Esophagus muscularis mucosa (tissue), 3 donors: ENCODE measurements at regions not wholly inside any gene's neighbourhood (a gene's known extent, or its start where the extent isn't known, plus 50 kb on each side); places are given as distances from the start of the nearest gene placed in this dataset.

Experiments
- CTCF ChIP-seq, 3 experiments: fragments of 200-600 bp in 2 of 3; fragments of 450-650 bp in 1 of 3; sonication (generic) in 2 of 3; IDR thresholded peaks; one replicate each; pipeline ENCODE4 v1.5.1; 2017 to 2019; ENCODE audit warnings: antibody characterized with exemption in 3 of 3, mild to moderate bottlenecking in 2 of 3, moderate library complexity in 1 of 3
- POLR2A ChIP-seq: fragments of 450-650 bp; IDR thresholded peaks from one replicate; pipeline ENCODE4 v1.6.1; 2017; ENCODE audit warnings: antibody characterized with exemption, moderate library complexity, mild to moderate bottlenecking, low read depth
- POLR2AphosphoS5 ChIP-seq, 2 donors: sonication (generic); formaldehyde crosslinking; IDR thresholded peaks; one replicate each; pipeline ENCODE4 v1.6.1; 2017; ENCODE audit warnings: antibody characterized with exemption in 2 of 2

GRCh38 chr12:115225845-115226244, 541.9 kb upstream of the TBX3 start:
- TF ChIP-seq CTCF (IDR thresholded peaks at IDR 0.05): no peak
- no peak for TF ChIP-seq POLR2AphosphoS5 (IDR thresholded peaks at IDR 0.05)
- no peak for TF ChIP-seq POLR2A
